Endothelial cell of hepatic sinusoid (primary cell): ENCODE measurements at regions not wholly inside any gene's neighbourhood (a gene's known extent, or its start where the extent isn't known, plus 50 kb on each side); places are given as distances from the start of the nearest gene placed in this dataset.
"Not testable (repeated sequence)": the region's sequence is repeated elsewhere in the genome, so short reads cannot be mapped to it uniquely, and the experiment has no call there.

Experiments
- in situ Hi-C: cut with HindIII; loops from 2 replicates; pipeline ENCODE4 v1.10.0; 2017; ENCODE audit warnings: low sequenced_read_pairs

DNA sequence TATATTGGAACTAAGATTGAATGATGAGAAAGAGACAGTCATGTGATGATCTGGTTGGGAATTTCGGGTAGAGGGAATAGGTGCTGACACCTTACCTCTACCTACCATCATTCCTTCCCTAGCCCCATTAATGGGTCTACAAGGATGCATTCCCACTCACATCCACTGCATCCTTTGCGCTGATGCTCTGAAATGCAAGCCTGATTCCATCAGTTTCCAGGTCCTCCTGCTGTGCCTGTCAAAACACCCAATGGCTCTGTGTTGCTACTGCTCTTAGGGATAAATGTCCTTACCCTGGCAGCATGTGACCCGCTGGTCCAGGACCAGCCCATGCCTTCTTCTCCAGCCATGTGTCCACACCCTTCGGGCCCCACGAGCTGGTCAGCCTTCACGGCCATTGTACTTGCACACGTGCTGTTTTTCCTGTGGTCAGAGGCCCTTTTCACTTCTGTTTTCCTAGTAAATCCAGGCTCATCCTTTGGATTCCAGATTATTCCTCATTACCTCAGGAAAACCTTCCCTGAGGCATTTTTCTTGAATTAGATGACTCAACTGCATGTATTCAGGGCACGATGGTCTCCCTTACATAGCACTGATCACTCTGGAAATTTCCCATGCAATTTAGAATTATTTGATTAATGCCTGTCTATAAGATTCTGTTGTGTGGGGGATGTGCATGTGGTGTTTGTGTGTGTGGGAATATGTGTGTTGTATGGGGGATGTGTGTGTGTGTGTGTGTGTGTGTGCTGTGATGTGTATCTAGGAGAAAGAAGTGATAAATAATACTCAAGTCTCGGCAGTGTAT is 185.0 kb downstream of the DIRAS2 start:
- in situ Hi-C loops: no loop called here

DNA sequence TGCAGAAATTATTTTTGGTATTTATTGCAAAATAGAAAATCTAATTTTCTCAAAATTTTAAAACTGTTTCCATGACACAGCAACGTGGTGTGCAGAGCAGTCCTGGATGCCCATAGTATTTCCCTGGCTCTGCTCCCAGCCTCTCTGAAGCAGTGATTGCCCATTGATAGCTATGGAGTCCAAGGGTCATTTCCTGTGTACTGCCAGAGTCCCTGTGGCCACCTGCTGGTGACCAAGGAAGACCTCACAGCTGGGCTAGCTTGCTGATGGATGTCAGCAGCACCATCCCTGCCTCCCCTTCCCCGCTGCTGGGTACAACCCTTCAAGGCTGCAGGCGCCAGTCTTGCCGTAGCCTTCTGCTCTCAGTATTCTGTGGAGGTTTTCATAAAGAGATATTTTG is 184.1 kb downstream of the DIRAS2 start:
- in situ Hi-C loops: no loop called here

- in situ Hi-C loops: no loop called here
Observed at GRCh38 chr9:90459321-90459720, 183.3 kb downstream of the DIRAS2 start.

DNA sequence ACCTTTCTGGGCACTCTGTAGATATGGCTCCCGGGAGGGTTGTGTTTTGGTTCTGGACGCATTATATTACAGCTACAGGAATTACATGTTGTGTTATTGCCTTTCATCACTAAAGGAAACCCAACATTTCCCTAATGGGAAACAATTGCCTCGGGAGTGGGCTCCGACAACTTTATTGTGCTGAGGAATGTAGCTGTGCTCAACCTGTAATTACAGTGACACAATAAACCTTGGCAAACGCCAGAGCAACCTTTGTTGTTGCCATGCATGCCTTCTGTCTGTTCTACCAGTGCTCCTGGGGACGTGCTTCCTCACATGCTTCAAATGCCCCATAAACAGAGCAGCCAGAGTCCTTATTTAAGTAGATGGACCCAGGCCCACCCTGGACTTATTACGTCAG is 182.4 kb downstream of the DIRAS2 start:
- in situ Hi-C loops: no loop called here

DNA sequence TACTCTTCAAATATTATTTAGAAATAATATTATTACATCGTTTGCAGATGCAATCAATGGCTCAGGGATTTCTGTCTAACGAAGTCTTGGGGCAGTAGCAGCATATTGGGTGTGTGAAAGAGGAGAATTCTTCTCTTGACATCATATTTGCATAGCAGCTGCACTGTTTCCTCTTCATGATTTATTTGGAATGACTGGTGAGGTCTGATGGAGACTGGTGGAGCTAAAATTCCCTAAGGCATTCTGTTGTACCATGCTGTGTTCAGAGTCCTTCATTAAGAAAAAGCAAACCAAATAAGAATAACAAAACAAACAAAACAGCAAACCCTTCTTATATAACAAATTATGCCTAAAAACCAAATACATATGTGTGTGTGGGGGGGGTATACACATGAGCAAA is 177.6 kb downstream of the DIRAS2 start:
- in situ Hi-C loops: no loop called here

DNA sequence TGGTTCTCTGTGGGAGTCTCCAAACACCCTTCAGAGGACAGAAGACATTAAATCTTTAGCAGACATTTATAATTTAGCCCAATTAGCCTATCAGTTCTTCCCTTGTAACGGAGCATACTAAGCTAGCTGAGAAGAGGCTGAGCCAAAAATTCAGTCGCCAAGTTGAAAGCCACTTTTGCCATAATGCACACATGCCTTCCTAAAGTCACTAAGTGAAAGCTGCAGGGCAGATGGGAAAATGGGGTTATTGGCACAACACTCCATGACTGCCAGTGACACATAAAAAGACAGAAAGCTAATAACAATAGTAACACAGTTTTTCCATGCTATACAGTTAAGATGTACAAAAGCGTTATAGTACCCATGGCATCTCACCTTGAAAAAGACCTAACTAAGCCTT is 176.2 kb downstream of the DIRAS2 start:
- in situ Hi-C loops: no loop called here

DNA sequence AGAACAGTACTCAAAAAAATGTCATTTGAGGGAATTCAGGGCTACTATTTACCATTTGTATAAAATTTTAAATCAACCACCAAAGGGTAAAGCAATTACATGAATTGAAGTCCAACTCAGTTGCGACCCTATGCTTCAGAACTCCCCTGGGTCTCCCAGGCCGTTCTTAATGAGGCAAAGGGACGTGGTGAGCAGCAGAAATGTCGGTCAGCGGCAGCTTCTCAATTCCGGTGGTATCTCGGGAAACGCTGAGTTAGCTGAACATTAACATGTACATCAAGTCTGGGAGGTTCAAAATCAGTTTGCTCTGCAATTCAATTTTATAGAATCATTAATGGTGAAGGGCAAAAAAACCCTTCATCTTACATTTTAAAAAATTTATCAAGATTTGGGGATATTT is 173.2 kb downstream of the DIRAS2 start:
- in situ Hi-C loops: no loop called here

DNA sequence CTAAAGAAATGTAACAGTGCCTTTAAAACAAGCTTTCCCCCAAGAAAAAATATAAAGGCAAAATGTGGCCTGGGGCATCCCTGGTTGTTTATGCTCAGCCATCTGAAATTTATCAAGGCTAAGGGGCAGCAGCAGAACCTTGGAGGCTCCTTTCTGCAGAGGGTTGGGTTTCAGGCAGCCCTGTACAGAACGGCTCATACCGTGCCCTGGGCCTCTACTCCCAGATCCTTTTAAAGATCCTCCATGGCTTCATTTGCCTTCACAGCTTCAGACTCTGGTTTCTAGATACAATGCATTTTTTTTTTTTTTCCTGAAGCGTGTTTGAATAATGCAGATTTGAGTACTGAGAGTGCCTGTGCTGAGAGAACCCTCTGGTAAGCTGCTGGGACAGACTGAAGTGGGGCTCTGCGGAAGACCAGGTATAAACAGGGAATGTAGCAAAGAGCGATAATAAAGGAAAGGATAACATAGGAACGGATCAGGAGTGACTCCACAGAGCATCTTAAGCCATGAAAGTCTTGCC is 172.7 kb downstream of the DIRAS2 start:
- in situ Hi-C loops: no loop called here

DNA sequence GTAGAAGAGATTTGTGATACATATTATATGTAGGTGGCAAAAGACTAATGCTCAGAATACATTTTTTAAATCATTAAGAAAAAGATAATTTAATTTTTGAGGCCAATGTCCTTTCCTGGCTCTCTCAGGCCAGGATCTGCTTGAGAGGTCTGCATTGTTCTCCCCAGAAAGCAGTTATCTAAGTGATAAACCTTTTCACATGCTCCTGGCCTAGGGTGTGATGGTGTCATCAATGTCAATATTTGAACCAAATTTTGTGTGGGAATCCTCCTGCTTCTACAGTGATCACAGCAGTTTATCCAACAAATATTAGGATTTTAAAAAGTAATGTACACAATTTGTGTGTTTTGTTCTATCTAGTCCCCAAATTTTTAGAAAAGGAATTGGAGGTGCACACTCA is 166.6 kb downstream of the DIRAS2 start:
- in situ Hi-C loops: no loop called here

DNA sequence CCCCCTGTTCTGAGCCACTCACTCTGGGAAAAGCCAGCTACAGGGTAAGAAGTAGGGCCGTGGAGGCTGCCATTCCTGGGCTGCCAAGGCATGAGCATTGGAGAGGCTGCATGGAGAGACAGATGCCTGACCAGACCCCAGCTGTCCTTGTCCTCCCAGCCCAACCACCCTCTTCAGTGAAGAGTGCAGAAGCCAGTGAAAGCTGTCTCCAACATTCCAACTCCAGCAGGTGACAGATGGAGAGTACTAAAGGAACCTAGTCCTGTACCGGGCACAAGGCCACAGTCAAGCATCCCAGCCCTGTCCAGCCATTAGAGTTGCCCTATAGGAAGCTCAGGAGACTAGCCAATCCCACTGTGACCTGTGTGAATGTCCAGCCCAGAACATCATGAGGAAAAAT is 165.1 kb downstream of the DIRAS2 start:
- in situ Hi-C loops: no loop called here

GRCh38 chr9:90478821-90479220 is 163.8 kb downstream of the DIRAS2 start:
- in situ Hi-C loops: no loop called here

DNA sequence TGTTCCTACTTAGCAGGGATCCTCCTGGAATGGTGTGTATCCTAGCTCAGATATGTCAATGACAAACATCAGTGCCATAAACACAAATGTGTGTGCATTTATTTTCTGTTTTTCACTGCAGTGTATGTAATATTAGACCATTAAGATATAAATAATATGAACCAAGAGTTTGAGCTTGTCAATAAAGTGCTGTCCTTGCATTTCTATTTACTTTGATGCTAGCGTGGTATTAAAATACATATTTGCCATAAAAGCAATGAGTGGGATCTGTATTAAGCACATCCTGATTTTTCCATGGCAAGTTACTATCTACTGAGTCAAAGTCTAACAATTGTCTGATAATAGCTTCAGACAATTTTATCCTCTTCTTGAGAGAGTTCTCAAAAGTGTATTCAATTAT is 157.6 kb downstream of the DIRAS2 start:
- in situ Hi-C loops: no loop called here

DNA sequence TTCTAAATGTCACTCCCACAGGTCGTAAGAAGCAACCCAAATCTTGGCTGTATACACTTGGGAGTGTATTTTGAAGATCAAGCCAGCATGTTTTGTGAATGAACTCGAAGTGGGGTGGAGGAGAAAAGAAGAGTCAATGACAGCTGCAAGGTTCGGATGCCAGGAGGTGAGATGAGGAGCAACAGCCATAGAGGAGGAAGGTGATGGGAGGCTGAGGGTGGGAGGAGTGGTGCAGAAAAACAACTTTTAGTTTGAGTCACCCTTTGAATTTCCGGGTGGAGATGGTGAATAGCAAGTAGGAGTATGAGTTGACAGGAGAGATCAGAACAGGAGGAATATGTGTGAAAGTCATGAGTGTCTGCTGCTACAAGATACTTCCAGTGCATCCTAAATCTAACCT is 153.6 kb downstream of the DIRAS2 start:
- in situ Hi-C loops: no loop called here

GRCh38 chr9:90499761-90500160 is 142.9 kb downstream of the DIRAS2 start:
- in situ Hi-C loops: no loop called here

GRCh38 chr9:90502134-90502533 is 140.5 kb downstream of the DIRAS2 start:
- in situ Hi-C loops: no loop called here

GRCh38 chr9:90504486-90504885 is 138.1 kb downstream of the DIRAS2 start:
- in situ Hi-C loops: no loop called here

DNA sequence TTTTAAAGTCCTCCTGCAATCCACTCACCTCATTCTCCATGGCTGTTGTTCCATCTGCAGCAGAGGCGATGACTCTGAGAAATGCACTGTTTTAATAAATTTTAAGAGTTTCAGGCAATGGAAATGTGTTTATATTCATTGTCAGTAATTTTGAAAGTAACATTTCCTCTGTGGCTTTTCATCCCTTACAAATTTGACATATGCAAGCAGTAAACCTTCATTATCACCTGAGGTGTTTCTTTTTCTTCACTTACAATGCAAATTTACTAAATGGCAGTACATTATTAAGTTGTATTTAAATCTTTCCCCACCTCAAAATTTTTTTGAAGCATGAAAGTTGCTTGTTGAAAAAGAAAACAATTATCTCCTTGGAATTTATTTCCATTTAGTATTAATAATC is 136.9 kb downstream of the DIRAS2 start:
- in situ Hi-C loops: no loop called here

- in situ Hi-C loops: not testable (repeated sequence)
Observed at GRCh38 chr9:90506402-90506801, 136.2 kb downstream of the DIRAS2 start.

DNA sequence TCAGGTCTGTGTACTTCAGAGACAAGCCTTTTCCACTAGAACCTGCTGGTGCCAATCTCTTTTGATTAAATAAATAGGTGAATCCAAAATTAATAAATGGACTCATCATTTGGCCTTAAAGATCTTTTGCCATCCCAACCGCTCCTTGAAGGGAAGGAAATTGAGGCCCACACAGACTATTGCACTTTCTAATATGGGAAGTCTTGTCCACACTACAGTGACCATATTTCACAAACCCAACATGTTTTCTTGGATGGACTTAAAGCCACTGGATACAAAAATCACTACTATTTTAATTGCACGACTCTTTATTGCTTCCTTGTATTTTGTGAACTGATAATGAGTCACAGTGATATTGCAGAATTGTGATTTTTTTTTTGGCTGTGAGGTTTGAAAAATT is 135.0 kb downstream of the DIRAS2 start:
- in situ Hi-C loops: no loop called here

DNA sequence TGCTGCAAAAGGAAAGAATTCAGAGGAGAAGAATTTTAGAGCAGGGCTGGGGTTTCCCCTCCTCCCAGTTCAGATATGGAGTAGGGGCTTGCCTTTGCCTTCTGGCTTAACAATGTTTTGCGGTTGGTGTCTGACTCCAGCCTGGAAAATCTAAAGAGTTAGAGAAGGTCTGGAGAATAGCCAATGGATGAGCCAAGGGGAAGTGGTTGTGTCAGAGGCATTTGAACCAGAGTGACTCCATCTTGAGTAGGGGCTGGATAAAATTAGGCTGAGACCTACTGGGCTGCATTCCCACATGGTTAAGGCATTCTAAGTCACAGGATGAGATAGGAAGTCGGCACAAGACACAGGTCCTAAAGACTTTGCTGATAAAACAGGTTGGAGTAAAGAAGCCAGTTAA is 133.7 kb downstream of the DIRAS2 start:
- in situ Hi-C loops: no loop called here

GRCh38 chr9:90511711-90512110 is 130.9 kb downstream of the DIRAS2 start:
- in situ Hi-C loops: no loop called here

GRCh38 chr9:90514877-90515276 is 127.7 kb downstream of the DIRAS2 start:
- in situ Hi-C loops: no loop called here

DNA sequence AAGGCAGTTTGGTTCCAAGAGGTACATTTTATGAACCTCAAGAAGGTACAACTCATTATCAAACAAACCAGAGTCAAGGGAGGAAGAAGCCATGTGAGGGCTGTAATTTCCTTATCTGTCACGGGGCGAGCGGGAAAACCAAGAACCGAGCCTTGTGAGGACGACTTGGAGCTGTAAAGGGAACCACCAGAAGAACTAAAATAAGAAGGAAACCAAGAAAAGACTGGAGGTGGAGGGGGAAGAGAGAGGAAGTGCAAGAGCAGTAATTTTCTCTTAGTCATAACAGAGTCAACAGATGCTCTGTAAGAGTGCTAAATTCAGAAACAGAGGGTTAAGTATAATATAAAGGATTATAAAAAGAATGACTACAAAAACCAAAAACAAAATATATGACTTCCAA is 127.1 kb downstream of the DIRAS2 start:
- in situ Hi-C loops: no loop called here
